Retina (tissue), 1 donor: ENCODE measurements at regions not wholly inside any gene's neighbourhood (a gene's known extent, or its start where the extent isn't known, plus 50 kb on each side); places are given as distances from the start of the nearest gene placed in this dataset.
"Not testable (repeated sequence)": the region's sequence is repeated elsewhere in the genome, so short reads cannot be mapped to it uniquely, and the experiment has no call there.

Source experiments
- DNase-seq: peaks from one replicate; pipeline ENCODE4 v3.0.0-alpha.2; 2016

GRCh38 chr19:28583713-28584112, 629.2 kb downstream of the UQCRFS1 start:
- DNase-seq: no peak

- DNase-seq: no peak
Measured at GRCh38 chr19:28583242-28583641, 629.7 kb downstream of the UQCRFS1 start.

- no peak for DNase-seq
Measured at GRCh38 chr19:28582796-28583195, 630.2 kb downstream of the UQCRFS1 start.

GRCh38 chr19:28582344-28582743, 630.6 kb downstream of the UQCRFS1 start:
- DNase-seq: no peak

- no peak for DNase-seq
Measured at GRCh38 chr19:28581468-28581770, 631.5 kb downstream of the UQCRFS1 start.

- DNase-seq: peak; percentile 36
Measured at GRCh38 chr19:28578786-28579505, 634.0 kb downstream of the UQCRFS1 start.

- DNase-seq: no peak
Measured at GRCh38 chr19:28578208-28578607, 634.7 kb downstream of the UQCRFS1 start.

GRCh38 chr19:28577666-28578065, 635.3 kb downstream of the UQCRFS1 start:
- no peak for DNase-seq

- no peak for DNase-seq
Measured at GRCh38 chr19:28577233-28577632, 635.7 kb downstream of the UQCRFS1 start.

- no peak for DNase-seq
Measured at GRCh38 chr19:28575816-28576215, 637.1 kb downstream of the UQCRFS1 start.

- not testable (repeated sequence) for DNase-seq
Measured at GRCh38 chr19:28575312-28575711, 637.6 kb downstream of the UQCRFS1 start.

- DNase-seq: no peak
Measured at GRCh38 chr19:28574212-28574611, 638.7 kb downstream of the UQCRFS1 start.

- no peak for DNase-seq
Measured at GRCh38 chr19:28569132-28570131, 643.5 kb downstream of the UQCRFS1 start.

GRCh38 chr19:28567834-28568233, 645.1 kb downstream of the UQCRFS1 start:
- no peak for DNase-seq

- DNase-seq: no peak
Measured at GRCh38 chr19:28563964-28564921, 648.7 kb downstream of the UQCRFS1 start.

- DNase-seq: no peak
Measured at GRCh38 chr19:28560786-28561185, 652.2 kb downstream of the UQCRFS1 start.

- DNase-seq: no peak
Measured at GRCh38 chr19:28558783-28559182, 654.2 kb downstream of the UQCRFS1 start.

- no peak for DNase-seq
Measured at GRCh38 chr19:28556371-28556770, 656.6 kb downstream of the UQCRFS1 start.

- DNase-seq: no peak
Measured at GRCh38 chr19:28555317-28555716, 657.6 kb downstream of the UQCRFS1 start.

- DNase-seq: no peak
Measured at GRCh38 chr19:28554321-28555091, 658.4 kb downstream of the UQCRFS1 start.

- DNase-seq: no peak
Measured at GRCh38 chr19:28553764-28554163, 659.2 kb downstream of the UQCRFS1 start.

GRCh38 chr19:28553005-28553404, 659.9 kb downstream of the UQCRFS1 start:
- no peak for DNase-seq
